Ovary (tissue), 7 donors: ENCODE measurements at regions not wholly inside any gene's neighbourhood (a gene's known extent, or its start where the extent isn't known, plus 50 kb on each side); places are given as distances from the start of the nearest gene placed in this dataset.

Source experiments
- DNase-seq, 5 donors: peaks; one replicate each; pipeline ENCODE4 v3.0.0-alpha.2; 2019 to 2020
- H3K27ac ChIP-seq, 2 donors: fragments of 200-600 bp; one replicate each; pipeline versions ENCODE4 v1.5.1 to v1.8.0; 2019 to 2022
- H3K27me3 ChIP-seq: fragments of 200-600 bp; one replicate; pipeline ENCODE4 v1.8.0; 2022
- H3K36me3 ChIP-seq: fragments of 200-600 bp; sonication (generic); one replicate; pipeline ENCODE4 v1.5.1; 2019
- H3K4me1 ChIP-seq: one replicate; pipeline ENCODE4 v1.8.1; 2013; ENCODE audit warnings: mild to moderate bottlenecking, moderate library complexity; ENCODE audit not compliant: insufficient read depth
- H3K4me3 ChIP-seq: fragments of 200-600 bp; sonication (generic); one replicate; pipeline ENCODE4 v1.5.1; 2017
- H3K9me3 ChIP-seq, 2 donors: fragments of 200-600 bp in 1 of 2; sonication (generic) in 1 of 2; one replicate each; pipeline versions ENCODE4 v1.5.1 to v1.8.1; 2013 to 2019; ENCODE audit warnings: mild to moderate bottlenecking in 1 of 2, moderate library complexity in 1 of 2
- CTCF ChIP-seq, 3 donors: fragments of 450-650 bp in 2 of 3; fragments of 200-600 bp in 1 of 3; IDR thresholded peaks; one replicate each; pipeline versions ENCODE4 v1.5.1 to v1.8.0; 2016 to 2022; ENCODE audit warnings: antibody characterized with exemption in 3 of 3, mild to moderate bottlenecking in 1 of 3
- EP300 ChIP-seq: sonication (generic); formaldehyde crosslinking; IDR thresholded peaks from one replicate; pipeline ENCODE4 v1.6.1; 2017; ENCODE audit warnings: antibody characterized with exemption
- POLR2A ChIP-seq: fragments of 450-650 bp; IDR thresholded peaks from one replicate; pipeline ENCODE4 v1.6.1; 2017; ENCODE audit warnings: antibody characterized with exemption, mild to moderate bottlenecking, moderate library complexity
- WGBS, 3 donors: extraction: QIAGEN DNeasy Blood & Tissue Kit in 1 of 3; methylation state at CpG; one replicate each; pipeline versions ENCODE4 v1.1.5 to v1.1.7; 2013 to 2017; 5-methylcytosine and 5-hydroxymethylcytosine counted together
- intact Hi-C, 4 donors: fragments of 100-400 bp; cut with DNase I; formaldehyde crosslinking; loops; one replicate each; pipeline versions ENCODE4 v1.11.0 to v1.15.1; 2022 to 2023
- donor health status: DM: no; HTN: no; CAD: no; lungs with moderate emphysema.
- donor health status: DM: no; HTN: no; CAD: no.
- donor health status: Bipolar disorder and iron deficiency.
- donor health status: DM: no; HTN: no; CAD: no.
- donor health status: DM: yes; HTN: yes; CAD: no.

GRCh38 chr2:17156086-17156485 is 362.2 kb downstream of the RAD51AP2 start:
- Histone ChIP-seq H3K4me1 (no peaks in the 10 kb centered on the region), H3K27me3 (no peaks in the 10 kb centered on the region), H3K9me3 (no peaks in the 10 kb centered on the region), H3K27ac (no peak overlapping the region), H3K4me3 (no peak overlapping the region), H3K36me3 (no peaks in the 10 kb centered on the region)
- TF ChIP-seq POLR2A (no peak), EP300 (no peak), CTCF (IDR thresholded peaks at IDR 0.05) (no peak)
- WGBS, 3 donors, result 72 to 81% (median 77%) methylated on average over 2 of the region's 2 CpGs
- DNase-seq, result no peak
- intact Hi-C loops, result no loop called here

GRCh38 chr2:17149945-17150344 is 368.3 kb downstream of the RAD51AP2 start:
- H3K27ac ChIP-seq, result no peak overlapping the region
- TF ChIP-seq EP300 (no peak), POLR2A (no peak), CTCF (IDR thresholded peaks at IDR 0.05) (no peak)
- no peaks in the 10 kb centered on the region for H3K9me3 ChIP-seq
- WGBS, 3 donors, result 82 to 88% (median 85%) methylated on average over 4 of the region's 4 CpGs
- H3K4me1 ChIP-seq, result no peaks in the 10 kb centered on the region
- DNase-seq, result no peak
- H3K36me3 ChIP-seq, result no peaks in the 10 kb centered on the region
- intact Hi-C loops, result no loop called here
- no peaks in the 10 kb centered on the region for H3K27me3 ChIP-seq
- no peak overlapping the region for H3K4me3 ChIP-seq

- DNase-seq, result peak in 2 of 5 donors; percentile 13 to 50
- Histone ChIP-seq H3K36me3 (no peaks in the 10 kb centered on the region), H3K4me1 (no peaks in the 10 kb centered on the region), H3K27ac (no peak overlapping the region), H3K4me3 (no peak overlapping the region), H3K27me3 (no peaks in the 10 kb centered on the region), H3K9me3 (no peaks in the 10 kb centered on the region)
- 55 to 64% (median 61%) methylated on average over 8 of the region's 8 CpGs for WGBS, 3 donors
- TF ChIP-seq EP300, result no peak
- no peak for TF ChIP-seq POLR2A
- no peak for TF ChIP-seq CTCF (IDR thresholded peaks at IDR 0.05)
- intact Hi-C loops, result no loop called here
These were observed 369.7 kb downstream of the RAD51AP2 start for GRCh38 chr2:17148407-17149145.

- Histone ChIP-seq H3K27ac (no peak overlapping the region), H3K4me1 (no peaks in the 10 kb centered on the region), H3K27me3 (peaks cover 4% of the 10 kb centered on the region), H3K36me3 (no peaks in the 10 kb centered on the region), H3K9me3 (no peaks in the 10 kb centered on the region), H3K4me3 (no peak overlapping the region)
- WGBS, 3 donors, result 70 to 88% (median 77%) methylated on average over 1 of the region's 1 CpG
- intact Hi-C loops, result no loop called here
- no peak for DNase-seq
- no peak for TF ChIP-seq POLR2A
- no peak for TF ChIP-seq CTCF (IDR thresholded peaks at IDR 0.05)
- TF ChIP-seq EP300, result no peak
These were observed 371.9 kb downstream of the RAD51AP2 start for GRCh38 chr2:17146358-17146757.
